HCT116 (cell line): ENCODE measurements at regions not wholly inside any gene's neighbourhood (a gene's known extent, or its start where the extent isn't known, plus 50 kb on each side); places are given as distances from the start of the nearest gene placed in this dataset.

Source experiments
- ATAC-seq: fragments of 200-7000 bp; cut with Tn5 transposase; 2 replicates; pipeline ENCODE4 v1.9.1; 2020; ENCODE audit warnings: mild to moderate bottlenecking, moderate library complexity
- BruUV-seq: library from RNA; stranded (reverse); fragments of 400-500 nt; replicated peaks from 2 replicates; lab custom pipeline; 2021; lab: Mats Ljungman, UMichigan
- CTCF ChIA-PET: fragments of 300-600 bp; sonication (Branson Sonifier 250); formaldehyde crosslinking; loops from one replicate; lab custom pipeline; 2021; ENCODE audit warnings: antibody characterized with exemption; lab: Charles Lee
- POLR2A ChIA-PET: fragments of 300-600, 350-600 bp; sonication (Branson Sonifier 250); formaldehyde crosslinking; loops from one replicate; lab custom pipeline; 2021; ENCODE audit warnings: antibody characterized with exemption; lab: Charles Lee
- RAD21 ChIA-PET, 2 experiments: fragments of 300-600 bp; sonication (Branson Sonifier 250); formaldehyde crosslinking; loops; one replicate each; lab custom pipeline; 2023; ENCODE audit warnings: low total read pairs in 2 of 2; ENCODE audit not compliant: uncharacterized antibody in 2 of 2, unreplicated experiment in 2 of 2, low non-redundant PET in 1 of 2; lab: Charles Lee
- DNase-seq: peaks from one replicate; pipeline ENCODE4 v3.0.0-alpha.2; 2010; ENCODE audit warnings: low read depth, low spot score
- H2AFZ ChIP-seq: fragments of 200-600 bp; shearing (Covaris generic), sonication (generic); 2 replicates; pipeline ENCODE4 v1.6.1; 2017; ENCODE audit warnings: low read depth, mixed run types, mixed read lengths, antibody characterized with exemption, low read length; ENCODE audit not compliant: poor library complexity, severe bottlenecking
- H3K27ac ChIP-seq: 2 replicates; pipeline ENCODE4 v1.5.1; 2012; ENCODE audit warnings: low read depth, low read length
- H3K27me3 ChIP-seq: fragments of 200-600 bp; sonication (generic); 2 replicates; pipeline ENCODE4 v1.6.1; 2016; ENCODE audit warnings: mixed run types, low read length, mixed read lengths; ENCODE audit not compliant: insufficient read depth
- H3K36me3 ChIP-seq, 2 experiments: fragments of 200-500 bp in 1 of 2; fragments of 200-600 bp in 1 of 2; sonication (Bioruptor generic) in 1 of 2; sonication (generic) in 1 of 2; 2 replicates each; pipeline versions ENCODE4 v1.5.1 to v1.6.1; 2014 to 2016; ENCODE audit warnings: low read length in 2 of 2, inconsistent platforms in 1 of 2, mixed read lengths in 1 of 2, mixed run types in 1 of 2; ENCODE audit not compliant: insufficient read depth in 2 of 2, control insufficient read depth in 1 of 2
- H3K4me1 ChIP-seq, 2 experiments: fragments of 200-600 bp in 1 of 2; sonication (generic) in 1 of 2; 2 replicates each; pipeline versions ENCODE4 v1.5.1 to v1.6.1; 2012 to 2017; ENCODE audit warnings: low read length in 2 of 2, inconsistent platforms in 1 of 2, mild to moderate bottlenecking in 1 of 2, mixed read lengths in 1 of 2, mixed run types in 1 of 2, moderate library complexity in 1 of 2; ENCODE audit not compliant: insufficient read depth in 2 of 2, control insufficient read depth in 1 of 2
- H3K4me2 ChIP-seq: fragments of 200-600 bp; sonication (generic); 2 replicates; pipeline ENCODE4 v1.6.1; 2017; ENCODE audit warnings: mixed run types, low read length, mixed read lengths
- H3K4me3 ChIP-seq, 2 experiments: fragments of 200-600 bp in 1 of 2; sonication (generic) in 1 of 2; replicated peaks in 1 of 2; 2 replicates each; pipeline ENCODE4 v1.5.1; 2011 to 2016; ENCODE audit warnings: low read length in 2 of 2, control low read depth in 1 of 2, low read depth in 1 of 2, mild to moderate bottlenecking in 1 of 2, mixed read lengths in 1 of 2, mixed run types in 1 of 2
- H3K79me2 ChIP-seq: fragments of 200-600 bp; sonication (generic); 2 replicates; pipeline ENCODE4 v1.6.1; 2017; ENCODE audit warnings: mild to moderate bottlenecking, mixed run types, low read length, moderate library complexity, mixed read lengths; ENCODE audit not compliant: insufficient read depth
- H3K9ac ChIP-seq: fragments of 200-600 bp; sonication (generic); 2 replicates; pipeline ENCODE4 v1.6.1; 2016; ENCODE audit warnings: low read length, mixed read lengths
- H3K9me2 ChIP-seq: fragments of 200-600 bp; sonication (generic), shearing (Covaris generic); 2 replicates; pipeline ENCODE4 v1.6.1; 2017; ENCODE audit warnings: mixed run types, mild to moderate bottlenecking, moderate library complexity; ENCODE audit not compliant: insufficient read depth
- H3K9me3 ChIP-seq, 2 experiments: fragments of 200-500 bp in 1 of 2; fragments of 200-600 bp in 1 of 2; sonication (Bioruptor generic) in 1 of 2; sonication (generic) in 1 of 2; 2 replicates each; pipeline ENCODE4 v1.6.1; 2014 to 2017; ENCODE audit warnings: low read length in 2 of 2, mixed read lengths in 2 of 2, inconsistent platforms in 1 of 2, low read depth in 1 of 2, mild to moderate bottlenecking in 1 of 2, mixed run types in 1 of 2, moderate library complexity in 1 of 2; ENCODE audit not compliant: control insufficient read depth in 1 of 2, insufficient read depth in 1 of 2
- H4K20me1 ChIP-seq: fragments of 200-600 bp; sonication (generic), shearing (Covaris generic); 2 replicates; pipeline ENCODE4 v1.6.1; 2017; ENCODE audit warnings: mixed run types, mild to moderate bottlenecking, moderate library complexity; ENCODE audit not compliant: insufficient read depth
- ATF3 ChIP-seq: IDR thresholded peaks from 2 replicates; pipeline ENCODE4 v1.6.1; 2012
- CEBPB ChIP-seq: IDR thresholded peaks from 2 replicates; pipeline ENCODE4 v1.6.1; 2012; ENCODE audit warnings: low read depth
- EGR1 ChIP-seq: IDR thresholded peaks from 2 replicates; pipeline ENCODE4 v1.6.1; 2012; ENCODE audit warnings: low read depth
- MAX ChIP-seq: IDR thresholded peaks from 2 replicates; pipeline ENCODE4 v1.6.1; 2012
- POLR2A ChIP-seq: IDR thresholded peaks from 2 replicates; pipeline ENCODE4 v1.7.0; 2011; ENCODE audit warnings: borderline replicate concordance; ENCODE audit not compliant: insufficient read depth, insufficient read length; ENCODE audit errors: extremely low read depth
- REST ChIP-seq: IDR thresholded peaks from 2 replicates; pipeline ENCODE4 v1.6.1; 2012; ENCODE audit warnings: low read depth
- YY1 ChIP-seq: IDR thresholded peaks from 2 replicates; pipeline ENCODE4 v1.6.1; 2011; ENCODE audit warnings: low read length, low read depth, moderate library complexity, mild to moderate bottlenecking; ENCODE audit not compliant: insufficient replicate concordance; ENCODE audit errors: extremely low read depth
- ZNF274 ChIP-seq: fragments of 200-500 bp; sonication (Bioruptor generic); IDR thresholded peaks from 2 replicates; pipeline ENCODE4 v1.6.1; 2014; ENCODE audit warnings: mild to moderate bottlenecking, low read depth, low read length, inconsistent platforms
- intact Hi-C: fragments of 100-400 bp; cut with micrococcal nuclease; formaldehyde crosslinking; loops from 2 replicates; pipeline ENCODE4 v1.10.0; 2022

GRCh38 chr1:4513685-4514084, 140.7 kb upstream of the AJAP1 start:
- H3K27me3 ChIP-seq: 0 out of 2 replicates have a peak, but pooled peaks cover 2% of the 10 kb centered on the region
- no peak for DNase-seq
- BruUV-seq: no TSS peak
- no peak overlapping the region for H3K27ac ChIP-seq
- no peak overlapping the region for H3K4me2 ChIP-seq
- ChIA-PET RAD21 (no interaction called here), POLR2A (no interaction called here), CTCF (no interaction called here)
- no peaks in the 10 kb centered on the region for H4K20me1 ChIP-seq
- no peaks in the 10 kb centered on the region for H3K9me3 ChIP-seq
- TF ChIP-seq YY1 (no peak), ZNF274 (no peak), POLR2A (no peak), CEBPB (no peak), ATF3 (no peak), REST (no peak), EGR1 (no peak), MAX (no peak)
- no peaks in the 10 kb centered on the region for H3K36me3 ChIP-seq
- no peak overlapping the region for H3K4me3 ChIP-seq
- H2AFZ ChIP-seq: no peak overlapping the region
- no peaks in the 10 kb centered on the region for H3K4me1 ChIP-seq
- ATAC-seq: no peak
- no peak overlapping the region for H3K9ac ChIP-seq
- no peaks in the 10 kb centered on the region for H3K9me2 ChIP-seq
- no peaks in the 10 kb centered on the region for H3K79me2 ChIP-seq
- intact Hi-C loops: no loop called here
